ENCODE measurements at regions not wholly inside any gene's neighbourhood (a gene's known extent, or its start where the extent isn't known, plus 50 kb on each side); places are given as distances from the start of the nearest gene placed in this dataset.

GRCh38 chr10:89861199-89861573 is 159.8 kb downstream of the KIF20B start:
- no peaks in the 10 kb centered on the region for H3K36me3 ChIP-seq (replicated peaks in 1 of 2; ENCODE audit: control insufficient read depth in 2 of 2, insufficient read depth in 2 of 2, low read length in 2 of 2)
- no peak overlapping the region for H2AK5ac ChIP-seq (ENCODE audit: low read depth, low read length)
- no peak for DNase-seq (ENCODE audit: low spot score)
- H2BK12ac ChIP-seq (ENCODE audit: low read length): no peak overlapping the region
- H3K4me2 ChIP-seq (ENCODE audit: insufficient read depth, low read length, poor library complexity, severe bottlenecking): no peak overlapping the region
- no peak overlapping the region for H3K27ac ChIP-seq (replicated peaks; ENCODE audit: low read length)
- no peak overlapping the region for H3K9ac ChIP-seq (ENCODE audit: low read depth, low read length, poor library complexity)
- H2BK5ac ChIP-seq (ENCODE audit: low read length): no peak overlapping the region
- no peak overlapping the region for H4K91ac ChIP-seq (ENCODE audit: low read depth, low read length, poor library complexity)
- H3K18ac ChIP-seq (ENCODE audit: low read length): no peak overlapping the region
- no peaks in the 10 kb centered on the region for H3K4me1 ChIP-seq (ENCODE audit: control insufficient read depth in 2 of 2, insufficient read depth in 1 of 2, low read depth in 1 of 2, low read length in 2 of 2)
- H3K27me3 ChIP-seq (ENCODE audit: control insufficient read depth in 3 of 3, insufficient read depth in 3 of 3, low read depth in 1 of 3, low read length in 3 of 3): no peaks in the 10 kb centered on the region
- no peak overlapping the region for H2BK15ac ChIP-seq (ENCODE audit: low read length)
- H2BK120ac ChIP-seq (ENCODE audit: low read depth, low read length): no peak overlapping the region
- no peak overlapping the region for H3K14ac ChIP-seq (ENCODE audit: low read length)
- H3K23ac ChIP-seq (ENCODE audit: low read depth, low read length, poor library complexity): no peak overlapping the region
- H3K4me3 ChIP-seq (ENCODE audit: low read length in 2 of 2): no peak overlapping the region
- H3K79me1 ChIP-seq (ENCODE audit: low read depth, low read length): no peaks in the 10 kb centered on the region
- H3K9me3 ChIP-seq (replicated peaks in 1 of 2; ENCODE audit: control insufficient read depth in 2 of 2, insufficient read depth in 1 of 2, low read depth in 1 of 2, low read length in 2 of 2): no peaks in the 10 kb centered on the region
- no peak overlapping the region for H3K4ac ChIP-seq (ENCODE audit: low read length)
- H2AFZ ChIP-seq (ENCODE audit: low read length): peak overlapping the region; percentile 56
- H4K8ac ChIP-seq (ENCODE audit: low read depth, low read length): no peak overlapping the region

GRCh38 chr10:89861584-89862301 is 160.4 kb downstream of the KIF20B start:
- H4K8ac ChIP-seq (ENCODE audit: low read depth, low read length): no peak overlapping the region
- H3K27me3 ChIP-seq (ENCODE audit: control insufficient read depth in 3 of 3, insufficient read depth in 3 of 3, low read depth in 1 of 3, low read length in 3 of 3): no peaks in the 10 kb centered on the region
- H3K18ac ChIP-seq (ENCODE audit: low read length): no peak overlapping the region
- peak overlapping the region; percentile 32 for H2AFZ ChIP-seq (ENCODE audit: low read length)
- no peak overlapping the region for H2AK5ac ChIP-seq (ENCODE audit: low read depth, low read length)
- H3K4me3 ChIP-seq (ENCODE audit: low read length in 2 of 2): no peak overlapping the region
- WGBS, 2 donors (ENCODE audit: extremely low coverage in 2 of 2, insufficient read length in 2 of 2, insufficient replicate concordance in 1 of 2): no CpG with 5 or more reads among the region's 3 CpGs
- H3K4me2 ChIP-seq (ENCODE audit: insufficient read depth, low read length, poor library complexity, severe bottlenecking): no peak overlapping the region
- no peaks in the 10 kb centered on the region for H3K36me3 ChIP-seq (replicated peaks in 1 of 2; ENCODE audit: control insufficient read depth in 2 of 2, insufficient read depth in 2 of 2, low read length in 2 of 2)
- no peaks in the 10 kb centered on the region for H3K4me1 ChIP-seq (ENCODE audit: control insufficient read depth in 2 of 2, insufficient read depth in 1 of 2, low read depth in 1 of 2, low read length in 2 of 2)
- no peak overlapping the region for H2BK12ac ChIP-seq (ENCODE audit: low read length)
- no peak overlapping the region for H3K14ac ChIP-seq (ENCODE audit: low read length)
- no peak overlapping the region for H3K27ac ChIP-seq (replicated peaks; ENCODE audit: low read length)
- no peak for DNase-seq (ENCODE audit: low spot score)
- no peak overlapping the region for H2BK5ac ChIP-seq (ENCODE audit: low read length)
- no peak overlapping the region for H3K23ac ChIP-seq (ENCODE audit: low read depth, low read length, poor library complexity)
- no peak overlapping the region for H3K4ac ChIP-seq (ENCODE audit: low read length)
- no peaks in the 10 kb centered on the region for H3K9me3 ChIP-seq (replicated peaks in 1 of 2; ENCODE audit: control insufficient read depth in 2 of 2, insufficient read depth in 1 of 2, low read depth in 1 of 2, low read length in 2 of 2)
- no peak overlapping the region for H2BK120ac ChIP-seq (ENCODE audit: low read depth, low read length)
- H2BK15ac ChIP-seq (ENCODE audit: low read length): no peak overlapping the region
- H3K79me1 ChIP-seq (ENCODE audit: low read depth, low read length): no peaks in the 10 kb centered on the region
- H3K9ac ChIP-seq (ENCODE audit: low read depth, low read length, poor library complexity): no peak overlapping the region
- no peak overlapping the region for H4K91ac ChIP-seq (ENCODE audit: low read depth, low read length, poor library complexity)

GRCh38 chr10:89867964-89868363 is 166.6 kb downstream of the KIF20B start:
- H2BK12ac ChIP-seq (ENCODE audit: low read length): no peak overlapping the region
- no peak overlapping the region for H3K4ac ChIP-seq (ENCODE audit: low read length)
- no peak overlapping the region for H2AK5ac ChIP-seq (ENCODE audit: low read depth, low read length)
- H3K14ac ChIP-seq (ENCODE audit: low read length): no peak overlapping the region
- WGBS, 2 donors (ENCODE audit: extremely low coverage in 2 of 2, insufficient read length in 2 of 2, insufficient replicate concordance in 1 of 2): no CpG with 5 or more reads among the region's 2 CpGs
- no peaks in the 10 kb centered on the region for H3K9me3 ChIP-seq (replicated peaks in 1 of 2; ENCODE audit: control insufficient read depth in 2 of 2, insufficient read depth in 1 of 2, low read depth in 1 of 2, low read length in 2 of 2)
- H3K36me3 ChIP-seq (replicated peaks in 1 of 2; ENCODE audit: control insufficient read depth in 2 of 2, insufficient read depth in 2 of 2, low read length in 2 of 2): no peaks in the 10 kb centered on the region
- no peak overlapping the region for H3K4me3 ChIP-seq (ENCODE audit: low read length in 2 of 2)
- H2BK120ac ChIP-seq (ENCODE audit: low read depth, low read length): no peak overlapping the region
- H2BK15ac ChIP-seq (ENCODE audit: low read length): no peak overlapping the region
- H4K8ac ChIP-seq (ENCODE audit: low read depth, low read length): no peak overlapping the region
- no peak overlapping the region for H2BK5ac ChIP-seq (ENCODE audit: low read length)
- H3K23ac ChIP-seq (ENCODE audit: low read depth, low read length, poor library complexity): no peak overlapping the region
- no peak overlapping the region for H4K91ac ChIP-seq (ENCODE audit: low read depth, low read length, poor library complexity)
- H3K4me2 ChIP-seq (ENCODE audit: insufficient read depth, low read length, poor library complexity, severe bottlenecking): no peak overlapping the region
- H3K79me1 ChIP-seq (ENCODE audit: low read depth, low read length): no peaks in the 10 kb centered on the region
- no peak overlapping the region for H2AFZ ChIP-seq (ENCODE audit: low read length)
- no peak overlapping the region for H3K18ac ChIP-seq (ENCODE audit: low read length)
- no peak overlapping the region for H3K9ac ChIP-seq (ENCODE audit: low read depth, low read length, poor library complexity)
- H3K27me3 ChIP-seq (ENCODE audit: control insufficient read depth in 3 of 3, insufficient read depth in 3 of 3, low read depth in 1 of 3, low read length in 3 of 3): no peaks in the 10 kb centered on the region
- H3K4me1 ChIP-seq (ENCODE audit: control insufficient read depth in 2 of 2, insufficient read depth in 1 of 2, low read depth in 1 of 2, low read length in 2 of 2): no peaks in the 10 kb centered on the region
- no peak for DNase-seq (ENCODE audit: low spot score)
- H3K27ac ChIP-seq (replicated peaks; ENCODE audit: low read length): no peak overlapping the region

- no peak overlapping the region for H3K4me2 ChIP-seq (ENCODE audit: insufficient read depth, low read length, poor library complexity, severe bottlenecking)
- no peaks in the 10 kb centered on the region for H3K27me3 ChIP-seq (ENCODE audit: control insufficient read depth in 3 of 3, insufficient read depth in 3 of 3, low read depth in 1 of 3, low read length in 3 of 3)
- no peaks in the 10 kb centered on the region for H3K9me3 ChIP-seq (replicated peaks in 1 of 2; ENCODE audit: control insufficient read depth in 2 of 2, insufficient read depth in 1 of 2, low read depth in 1 of 2, low read length in 2 of 2)
- H3K18ac ChIP-seq (ENCODE audit: low read length): no peak overlapping the region
- no peaks in the 10 kb centered on the region for H3K36me3 ChIP-seq (replicated peaks in 1 of 2; ENCODE audit: control insufficient read depth in 2 of 2, insufficient read depth in 2 of 2, low read length in 2 of 2)
- no peak for DNase-seq (ENCODE audit: low spot score)
- H2BK12ac ChIP-seq (ENCODE audit: low read length): no peak overlapping the region
- no peak overlapping the region for H4K8ac ChIP-seq (ENCODE audit: low read depth, low read length)
- H2BK5ac ChIP-seq (ENCODE audit: low read length): no peak overlapping the region
- no peaks in the 10 kb centered on the region for H3K79me1 ChIP-seq (ENCODE audit: low read depth, low read length)
- H4K91ac ChIP-seq (ENCODE audit: low read depth, low read length, poor library complexity): no peak overlapping the region
- H3K4ac ChIP-seq (ENCODE audit: low read length): no peak overlapping the region
- H3K4me1 ChIP-seq (ENCODE audit: control insufficient read depth in 2 of 2, insufficient read depth in 1 of 2, low read depth in 1 of 2, low read length in 2 of 2): no peaks in the 10 kb centered on the region
- H2BK15ac ChIP-seq (ENCODE audit: low read length): no peak overlapping the region
- no peak overlapping the region for H2AFZ ChIP-seq (ENCODE audit: low read length)
- H2AK5ac ChIP-seq (ENCODE audit: low read depth, low read length): no peak overlapping the region
- H3K14ac ChIP-seq (ENCODE audit: low read length): no peak overlapping the region
- no peak overlapping the region for H3K27ac ChIP-seq (replicated peaks; ENCODE audit: low read length)
- H2BK120ac ChIP-seq (ENCODE audit: low read depth, low read length): no peak overlapping the region
- no peak overlapping the region for H3K23ac ChIP-seq (ENCODE audit: low read depth, low read length, poor library complexity)
- no peak overlapping the region for H3K9ac ChIP-seq (ENCODE audit: low read depth, low read length, poor library complexity)
- H3K4me3 ChIP-seq (ENCODE audit: low read length in 2 of 2): no peak overlapping the region
- no CpG with 5 or more reads among the region's 2 CpGs for WGBS, 2 donors (ENCODE audit: extremely low coverage in 2 of 2, insufficient read length in 2 of 2, insufficient replicate concordance in 1 of 2)
These were observed 167.8 kb downstream of the KIF20B start for GRCh38 chr10:89869180-89869579.

All from neuronal stem cell (in vitro differentiated cells).